IMR-90 (cell line): ENCODE measurements at regions not wholly inside any gene's neighbourhood (a gene's known extent, or its start where the extent isn't known, plus 50 kb on each side); places are given as distances from the start of the nearest gene placed in this dataset.

Experiments
- ATAC-seq: fragments of 200-7000 bp; cut with Tn5 transposase; 2 replicates; pipeline ENCODE4 v1.9.1; 2020; ENCODE audit warnings: low read depth, mild to moderate bottlenecking, moderate library complexity
- BruUV-seq: library from RNA; stranded (reverse); fragments of 400-500 nt; replicated peaks from 2 replicates; lab custom pipeline; 2021; lab: Mats Ljungman, UMichigan
- CTCF ChIA-PET: fragments of 300-600 bp; formaldehyde crosslinking; extraction: SDS; loops from one replicate; lab custom pipeline; 2021; ENCODE audit warnings: antibody characterized with exemption; lab: Yijun Ruan, JAX
- POLR2A ChIA-PET: fragments of 300-600 bp; sonication (Branson Sonifier 250); formaldehyde crosslinking; loops from one replicate; lab custom pipeline; 2022; ENCODE audit warnings: antibody characterized with exemption; ENCODE audit not compliant: unreplicated experiment; lab: Charles Lee
- DNase-seq: peaks from one replicate; pipeline ENCODE4 v3.0.0; 2013
- H2AFZ ChIP-seq: replicated peaks from 2 replicates; pipeline ENCODE3; 2013; ENCODE audit warnings: low read length, mild to moderate bottlenecking; ENCODE audit not compliant: poor library complexity
- H2AK5ac ChIP-seq: 2 replicates; pipeline ENCODE4 v1.6.1; 2013; ENCODE audit warnings: low read depth, low read length, inconsistent platforms
- H2AK9ac ChIP-seq: replicated peaks from 2 replicates; pipeline ENCODE3; 2013; ENCODE audit warnings: mild to moderate bottlenecking, low read depth, low read length, moderate library complexity; ENCODE audit not compliant: poor library complexity
- H2BK120ac ChIP-seq: 2 replicates; pipeline ENCODE4 v1.6.1; 2013; ENCODE audit warnings: low read depth, low read length, inconsistent platforms
- H2BK15ac ChIP-seq: 3 replicates; pipeline ENCODE4 v1.6.1; 2013; ENCODE audit warnings: low read depth, low read length, inconsistent platforms
- H2BK20ac ChIP-seq: 2 replicates; pipeline ENCODE4 v1.6.1; 2013; ENCODE audit warnings: low read depth, mild to moderate bottlenecking, inconsistent platforms, low read length, moderate library complexity
- H2BK5ac ChIP-seq: 2 replicates; pipeline ENCODE4 v1.6.1; 2013; ENCODE audit warnings: mild to moderate bottlenecking, low read depth, low read length, inconsistent platforms; ENCODE audit not compliant: poor library complexity, severe bottlenecking
- H3K14ac ChIP-seq: replicated peaks from 2 replicates; pipeline ENCODE4 v1.6.1; 2013; ENCODE audit warnings: low read depth, low read length, inconsistent platforms
- H3K18ac ChIP-seq: 2 replicates; pipeline ENCODE4 v1.6.1; 2013; ENCODE audit warnings: low read depth, low read length, control low read depth
- H3K23ac ChIP-seq: 2 replicates; pipeline ENCODE4 v1.6.1; 2013; ENCODE audit warnings: low read depth, low read length, inconsistent platforms
- H3K27ac ChIP-seq: 2 replicates; pipeline ENCODE4 v1.5.1; 2013; ENCODE audit warnings: mild to moderate bottlenecking, control low read depth, low read length; ENCODE audit not compliant: insufficient read depth
- H3K27me3 ChIP-seq: 2 replicates; pipeline ENCODE4 v1.6.1; 2013; ENCODE audit warnings: low read length; ENCODE audit not compliant: control insufficient read depth, insufficient read depth
- H3K36me3 ChIP-seq: 2 replicates; pipeline ENCODE4 v1.6.1; 2013; ENCODE audit warnings: low read length, mixed read lengths; ENCODE audit not compliant: control insufficient read depth, insufficient read depth
- H3K4ac ChIP-seq: 2 replicates; pipeline ENCODE4 v1.6.1; 2013; ENCODE audit warnings: low read depth, low read length, inconsistent platforms
- H3K4me1 ChIP-seq: 2 replicates; pipeline ENCODE4 v1.6.1; 2013; ENCODE audit warnings: low read length, mixed read lengths; ENCODE audit not compliant: control insufficient read depth, insufficient read depth
- H3K4me2 ChIP-seq: 2 replicates; pipeline ENCODE4 v1.6.1; 2013; ENCODE audit warnings: low read depth, mild to moderate bottlenecking, control low read depth, low read length, moderate library complexity
- H3K4me3 ChIP-seq: 2 replicates; pipeline ENCODE4 v1.5.1; 2013; ENCODE audit warnings: low read depth, mild to moderate bottlenecking, control low read depth, low read length, moderate library complexity; ENCODE audit not compliant: insufficient read depth
- H3K56ac ChIP-seq: 2 replicates; pipeline ENCODE4 v1.6.1; 2013; ENCODE audit warnings: low read length, inconsistent platforms; ENCODE audit not compliant: insufficient read depth; ENCODE audit errors: extremely low read depth
- H3K79me1 ChIP-seq, 2 experiments: 2 replicates each; pipeline ENCODE4 v1.6.1; 2013; ENCODE audit warnings: low read length in 2 of 2, inconsistent platforms in 1 of 2, low read depth in 1 of 2
- H3K9ac ChIP-seq: 2 replicates; pipeline ENCODE4 v1.6.1; 2013; ENCODE audit warnings: low read depth, low read length, control low read depth
- H3K9me1 ChIP-seq: 2 replicates; pipeline ENCODE4 v1.6.1; 2013; ENCODE audit warnings: low read length, inconsistent platforms; ENCODE audit not compliant: insufficient read depth
- H3K9me3 ChIP-seq: 2 replicates; pipeline ENCODE4 v1.6.1; 2013; ENCODE audit warnings: low read length; ENCODE audit not compliant: control insufficient read depth, insufficient read depth
- H4K20me1 ChIP-seq: 2 replicates; pipeline ENCODE4 v1.6.1; 2013; ENCODE audit warnings: low read length, inconsistent platforms; ENCODE audit not compliant: insufficient read depth
- H4K5ac ChIP-seq: 2 replicates; pipeline ENCODE4 v1.6.1; 2013; ENCODE audit warnings: mild to moderate bottlenecking, low read depth, low read length, control low read depth
- H4K8ac ChIP-seq, 2 experiments: 2 replicates each; pipeline ENCODE4 v1.6.1; 2013; ENCODE audit warnings: low read depth in 2 of 2, low read length in 2 of 2, control low read depth in 1 of 2, inconsistent platforms in 1 of 2
- H4K91ac ChIP-seq: 2 replicates; pipeline ENCODE4 v1.6.1; 2013; ENCODE audit warnings: low read depth, low read length, inconsistent platforms; ENCODE audit not compliant: insufficient read depth
- BHLHE40 ChIP-seq: fragments of 150-350 bp; IDR thresholded peaks from 2 replicates; pipeline ENCODE4 v1.6.1; 2016; ENCODE audit warnings: mild to moderate bottlenecking, low read depth, low read length
- CEBPB ChIP-seq: IDR thresholded peaks from 2 replicates; pipeline ENCODE4 v1.6.1; 2012; ENCODE audit warnings: low read depth, low read length, improper control_type of control experiment
- CHD1 ChIP-seq: IDR thresholded peaks from 2 replicates; pipeline ENCODE4 v1.6.1; 2012; ENCODE audit warnings: low read depth, low read length, improper control_type of control experiment
- FOS ChIP-seq: fragments of 150-350 bp; IDR thresholded peaks from 2 replicates; pipeline ENCODE4 v1.6.1; 2016; ENCODE audit warnings: low read depth, low read length
- MAFK ChIP-seq: IDR thresholded peaks from 2 replicates; pipeline ENCODE4 v1.6.1; 2012; ENCODE audit warnings: low read depth, low read length, improper control_type of control experiment
- MAZ ChIP-seq: IDR thresholded peaks from 2 replicates; pipeline ENCODE4 v1.6.1; 2012; ENCODE audit warnings: low read depth, mild to moderate bottlenecking, low read length, improper control_type of control experiment, moderate library complexity, borderline replicate concordance
- MXI1 ChIP-seq: IDR thresholded peaks from 2 replicates; pipeline ENCODE4 v1.6.1; 2012; ENCODE audit warnings: low read depth, mild to moderate bottlenecking, low read length, moderate library complexity, borderline replicate concordance
- NFE2L2 ChIP-seq: fragments of 150-350 bp; IDR thresholded peaks from 2 replicates; pipeline ENCODE4 v1.6.1; 2016; ENCODE audit warnings: low read depth, mild to moderate bottlenecking, low read length
- POLR2A ChIP-seq: IDR thresholded peaks from 2 replicates; pipeline ENCODE4 v1.6.1; 2012; ENCODE audit warnings: mild to moderate bottlenecking, low read depth, low read length
- RAD21 ChIP-seq: IDR thresholded peaks from 2 replicates; pipeline ENCODE4 v1.6.1; 2012; ENCODE audit warnings: low read length, improper control_type of control experiment
- RCOR1 ChIP-seq: IDR thresholded peaks from 2 replicates; pipeline ENCODE4 v1.6.1; 2012; ENCODE audit warnings: mild to moderate bottlenecking, low read length, improper control_type of control experiment; ENCODE audit not compliant: insufficient replicate concordance
- RFX5 ChIP-seq: IDR thresholded peaks from 2 replicates; pipeline ENCODE4 v1.8.0; 2012; ENCODE audit warnings: low read depth, mild to moderate bottlenecking, low read length, moderate library complexity
- SMC3 ChIP-seq: fragments of 150-350 bp; IDR thresholded peaks from 2 replicates; pipeline ENCODE4 v1.6.1; 2016; ENCODE audit warnings: low read depth, mild to moderate bottlenecking, antibody characterized with exemption, low read length, moderate library complexity
- WGBS, 2 experiments: methylation state at CpG; one replicate each; pipeline versions ENCODE4 v1.1.5 to v1.1.7; 2013; ENCODE audit warnings: missing lambda C conversion rate in 2 of 2; ENCODE audit not compliant: insufficient read length in 1 of 2; ENCODE audit errors: extremely low coverage in 2 of 2; 5-methylcytosine and 5-hydroxymethylcytosine counted together
- dilution Hi-C: fragments of 300-500 bp; cut with HindIII; formaldehyde crosslinking; loops from one replicate; pipeline ENCODE4 v1.14.3; 2018; ENCODE audit warnings: low sequenced_read_pairs; ENCODE audit not compliant: unreplicated experiment
- in situ Hi-C: fragments of 300-500 bp; cut with MboI; formaldehyde crosslinking; loops from 3 replicates; pipeline ENCODE4 v1.14.3; 2019; ENCODE audit warnings: low sequenced_read_pairs, inconsistent platforms, mixed read lengths
- intact Hi-C: fragments of 100-400 bp; cut with micrococcal nuclease; formaldehyde crosslinking; loops from 2 replicates; pipeline ENCODE4 v1.10.0; 2022
- TF ChIP-seq, protein P1 (sequence below): fragments of 150-350 bp; IDR thresholded peaks from 2 replicates; pipeline ENCODE4 v1.6.1; 2017; ENCODE audit warnings: mild to moderate bottlenecking, antibody characterized with exemption, low read length, low read depth
- TF ChIP-seq, protein P2 (sequence below): conservative IDR thresholded peaks from 2 replicates; pipeline ENCODE4 v1.5.1; 2012; ENCODE audit warnings: mild to moderate bottlenecking, low read depth, low read length, improper control_type of control experiment
- TF ChIP-seq, protein P3 (sequence below): fragments of 150-350 bp; IDR thresholded peaks from 2 replicates; pipeline ENCODE4 v1.6.1; 2016; ENCODE audit warnings: low read depth, mild to moderate bottlenecking, low read length, moderate library complexity, borderline replicate concordance

DNA sequence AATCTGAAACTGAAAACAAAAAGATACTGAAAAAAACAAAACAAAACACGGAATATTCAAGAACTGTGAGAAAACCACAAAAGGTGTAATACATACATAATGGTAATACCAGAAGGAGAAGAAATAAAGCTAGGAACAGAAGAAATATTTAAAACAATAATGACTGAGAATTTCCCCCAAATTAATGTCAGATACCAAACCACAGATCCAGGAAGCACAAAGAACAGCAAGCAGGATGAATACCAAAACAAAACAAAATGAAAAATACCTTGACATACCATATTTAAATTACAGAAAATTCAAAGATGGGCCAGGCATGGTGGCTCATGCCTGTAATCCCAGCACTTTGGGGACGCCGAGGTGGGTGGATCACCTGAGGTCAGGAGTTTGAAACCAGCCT lies 57.7 kb upstream of the PARD3 start:
- no peak overlapping the region for H2BK120ac ChIP-seq
- CTCF ChIA-PET: no interaction called here

More for the DNA sequence above, 57.7 kb upstream of the PARD3 start:
- no peak overlapping the region for H3K27ac ChIP-seq
- H3K18ac ChIP-seq: no peak overlapping the region
- no peak overlapping the region for H3K4me3 ChIP-seq
- H3K23ac ChIP-seq: no peak overlapping the region
- no peaks in the 10 kb centered on the region for H4K20me1 ChIP-seq
- no TSS peak for BruUV-seq
- H4K8ac ChIP-seq: no peak overlapping the region
- no peak overlapping the region for H2AK5ac ChIP-seq
- H3K56ac ChIP-seq: no peak overlapping the region
- intact Hi-C loops: no loop called here
- no peak overlapping the region for H2BK15ac ChIP-seq
- H2AK9ac ChIP-seq: no peak overlapping the region
- no peaks in the 10 kb centered on the region for H3K9me1 ChIP-seq
- no peaks in the 10 kb centered on the region for H3K9me3 ChIP-seq
- H2BK20ac ChIP-seq: no peak overlapping the region
- no peak overlapping the region for H4K91ac ChIP-seq
- no peak overlapping the region for H2BK5ac ChIP-seq
- no peak for DNase-seq
- H3K9ac ChIP-seq: no peak overlapping the region
- 92% methylated on average over 2 of the region's 3 CpGs; no CpG with 5 or more reads in 1 of the 2 experiments for WGBS, 2 experiments
- ATAC-seq: no peak
- in situ Hi-C loops: no loop called here
- no peak overlapping the region for H2AFZ ChIP-seq
- peaks cover 21% of the 10 kb centered on the region for H3K27me3 ChIP-seq
- no peaks in the 10 kb centered on the region for H3K36me3 ChIP-seq
- H4K5ac ChIP-seq: no peak overlapping the region
- H3K4me2 ChIP-seq: no peak overlapping the region
- dilution Hi-C loops: no loop called here
- H3K4me1 ChIP-seq: no peaks in the 10 kb centered on the region
- no peak overlapping the region for H3K14ac ChIP-seq
- no peaks in the 10 kb centered on the region for H3K79me1 ChIP-seq
- POLR2A ChIA-PET: no interaction called here
- TF ChIP-seq RAD21 (no peak), MAFK (no peak), RFX5 (no peak), BHLHE40 (no peak), MAZ (no peak), NFE2L2 (no peak), POLR2A (no peak), CHD1 (no peak), FOS (no peak), RCOR1 (no peak), MXI1 (no peak), SMC3 (no peak), CEBPB (no peak)
- TF ChIP-seq, protein P1, sequence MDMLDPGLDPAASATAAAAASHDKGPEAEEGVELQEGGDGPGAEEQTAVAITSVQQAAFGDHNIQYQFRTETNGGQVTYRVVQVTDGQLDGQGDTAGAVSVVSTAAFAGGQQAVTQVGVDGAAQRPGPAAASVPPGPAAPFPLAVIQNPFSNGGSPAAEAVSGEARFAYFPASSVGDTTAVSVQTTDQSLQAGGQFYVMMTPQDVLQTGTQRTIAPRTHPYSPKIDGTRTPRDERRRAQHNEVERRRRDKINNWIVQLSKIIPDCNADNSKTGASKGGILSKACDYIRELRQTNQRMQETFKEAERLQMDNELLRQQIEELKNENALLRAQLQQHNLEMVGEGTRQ: no peak
- TF ChIP-seq, protein P2, sequence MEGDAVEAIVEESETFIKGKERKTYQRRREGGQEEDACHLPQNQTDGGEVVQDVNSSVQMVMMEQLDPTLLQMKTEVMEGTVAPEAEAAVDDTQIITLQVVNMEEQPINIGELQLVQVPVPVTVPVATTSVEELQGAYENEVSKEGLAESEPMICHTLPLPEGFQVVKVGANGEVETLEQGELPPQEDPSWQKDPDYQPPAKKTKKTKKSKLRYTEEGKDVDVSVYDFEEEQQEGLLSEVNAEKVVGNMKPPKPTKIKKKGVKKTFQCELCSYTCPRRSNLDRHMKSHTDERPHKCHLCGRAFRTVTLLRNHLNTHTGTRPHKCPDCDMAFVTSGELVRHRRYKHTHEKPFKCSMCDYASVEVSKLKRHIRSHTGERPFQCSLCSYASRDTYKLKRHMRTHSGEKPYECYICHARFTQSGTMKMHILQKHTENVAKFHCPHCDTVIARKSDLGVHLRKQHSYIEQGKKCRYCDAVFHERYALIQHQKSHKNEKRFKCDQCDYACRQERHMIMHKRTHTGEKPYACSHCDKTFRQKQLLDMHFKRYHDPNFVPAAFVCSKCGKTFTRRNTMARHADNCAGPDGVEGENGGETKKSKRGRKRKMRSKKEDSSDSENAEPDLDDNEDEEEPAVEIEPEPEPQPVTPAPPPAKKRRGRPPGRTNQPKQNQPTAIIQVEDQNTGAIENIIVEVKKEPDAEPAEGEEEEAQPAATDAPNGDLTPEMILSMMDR: no peak
- TF ChIP-seq, protein P3, sequence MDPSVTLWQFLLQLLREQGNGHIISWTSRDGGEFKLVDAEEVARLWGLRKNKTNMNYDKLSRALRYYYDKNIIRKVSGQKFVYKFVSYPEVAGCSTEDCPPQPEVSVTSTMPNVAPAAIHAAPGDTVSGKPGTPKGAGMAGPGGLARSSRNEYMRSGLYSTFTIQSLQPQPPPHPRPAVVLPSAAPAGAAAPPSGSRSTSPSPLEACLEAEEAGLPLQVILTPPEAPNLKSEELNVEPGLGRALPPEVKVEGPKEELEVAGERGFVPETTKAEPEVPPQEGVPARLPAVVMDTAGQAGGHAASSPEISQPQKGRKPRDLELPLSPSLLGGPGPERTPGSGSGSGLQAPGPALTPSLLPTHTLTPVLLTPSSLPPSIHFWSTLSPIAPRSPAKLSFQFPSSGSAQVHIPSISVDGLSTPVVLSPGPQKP: no peak
- H3K4ac ChIP-seq: no peak overlapping the region
